ENCODE measurements at regions not wholly inside any gene's neighbourhood (a gene's known extent, or its start where the extent isn't known, plus 50 kb on each side); places are given as distances from the start of the nearest gene placed in this dataset.

- TF ChIP-seq POLR2A (IDR thresholded peaks at IDR 0.05) (no peak), CTCF (IDR thresholded peaks at IDR 0.05) (no peak)
Observed at GRCh38 chr9:134252084-134252830, 74.0 kb upstream of the RXRA start.

Data from thyroid gland (tissue), 4 donors.